C4-2B (cell line): ENCODE measurements at regions not wholly inside any gene's neighbourhood (a gene's known extent, or its start where the extent isn't known, plus 50 kb on each side); places are given as distances from the start of the nearest gene placed in this dataset.
"Not testable (repeated sequence)": the region's sequence is repeated elsewhere in the genome, so short reads cannot be mapped to it uniquely, and the experiment has no call there.

ENCODE experiments used
- CTCF ChIP-seq: fragments of 450-650 bp; conservative IDR thresholded peaks from 2 replicates; pipeline ENCODE4 v1.5.1; 2017; ENCODE audit warnings: mild to moderate bottlenecking
- ZFX ChIP-seq: fragments of 450-650 bp; IDR thresholded peaks from 2 replicates; pipeline ENCODE4 v1.6.1; 2017

- TF ChIP-seq CTCF, ZFX: not testable (repeated sequence)
Measured at GRCh38 chr7:29638841-29639240, 75.2 kb downstream of the PRR15 start.
